ENCODE measurements at regions not wholly inside any gene's neighbourhood (a gene's known extent, or its start where the extent isn't known, plus 50 kb on each side); places are given as distances from the start of the nearest gene placed in this dataset.
A peak's percentile ranks its signal among the peaks of the same experiment; 100 is the strongest.

DNA sequence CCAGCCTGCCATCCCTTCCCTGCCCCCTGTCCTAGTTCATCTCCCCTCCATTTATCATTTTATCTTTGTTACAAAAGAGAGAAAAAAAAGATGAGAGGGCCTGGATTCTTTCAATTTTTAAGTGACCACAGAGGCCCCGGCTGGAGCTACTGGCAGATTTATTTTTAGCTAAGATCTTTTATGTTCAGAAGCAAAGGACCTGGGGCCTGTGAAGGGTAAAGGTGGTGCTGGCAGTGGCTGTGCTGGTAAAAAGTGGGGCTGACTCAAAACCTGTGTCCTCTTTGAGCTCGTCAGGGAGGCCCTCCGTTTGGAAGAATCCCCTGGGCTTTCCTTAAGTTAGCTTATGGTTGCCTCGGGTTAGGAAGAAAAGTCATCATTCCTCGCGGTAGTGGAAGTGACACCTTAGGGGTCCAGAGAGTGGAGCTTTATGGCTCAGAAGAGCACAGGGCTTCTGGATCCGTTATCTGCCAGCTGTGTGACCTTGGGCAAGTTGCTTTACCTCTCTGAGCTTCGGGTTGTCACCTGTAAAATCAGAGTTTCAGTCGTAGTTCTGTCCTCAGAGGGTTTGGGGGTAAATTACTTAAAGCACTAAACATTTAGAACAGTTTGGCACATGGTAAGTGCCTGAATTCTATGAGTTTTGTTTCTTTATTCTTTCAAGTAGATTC is 923.8 kb upstream of the EEF2KMT start:
- no peaks in the 10 kb centered on the region for H3K36me3 ChIP-seq
- no peaks in the 10 kb centered on the region for H3K4me1 ChIP-seq
- intact Hi-C loops (cut with DNase I; ENCODE audit: low total_unique reads) = no loop called here
- H3K4me3 ChIP-seq = no peak overlapping the region
- peaks cover 0 to 52% (median 28%) of the 10 kb centered on the region in 7 donors for H3K27me3 ChIP-seq (replicated peaks in 1 of 7)
- peaks cover 0 to 4% (median 0%) of the 10 kb centered on the region in 8 donors for H3K9me3 ChIP-seq
- H3K27ac ChIP-seq = no peak overlapping the region
- WGBS, 5 donors = 56 to 63% (median 59%) methylated on average over 9 of the region's 9 CpGs
- no peak for DNase-seq
- TF ChIP-seq POLR2A (IDR thresholded peaks at IDR 0.05) = no peak
- TF ChIP-seq, protein P1, sequence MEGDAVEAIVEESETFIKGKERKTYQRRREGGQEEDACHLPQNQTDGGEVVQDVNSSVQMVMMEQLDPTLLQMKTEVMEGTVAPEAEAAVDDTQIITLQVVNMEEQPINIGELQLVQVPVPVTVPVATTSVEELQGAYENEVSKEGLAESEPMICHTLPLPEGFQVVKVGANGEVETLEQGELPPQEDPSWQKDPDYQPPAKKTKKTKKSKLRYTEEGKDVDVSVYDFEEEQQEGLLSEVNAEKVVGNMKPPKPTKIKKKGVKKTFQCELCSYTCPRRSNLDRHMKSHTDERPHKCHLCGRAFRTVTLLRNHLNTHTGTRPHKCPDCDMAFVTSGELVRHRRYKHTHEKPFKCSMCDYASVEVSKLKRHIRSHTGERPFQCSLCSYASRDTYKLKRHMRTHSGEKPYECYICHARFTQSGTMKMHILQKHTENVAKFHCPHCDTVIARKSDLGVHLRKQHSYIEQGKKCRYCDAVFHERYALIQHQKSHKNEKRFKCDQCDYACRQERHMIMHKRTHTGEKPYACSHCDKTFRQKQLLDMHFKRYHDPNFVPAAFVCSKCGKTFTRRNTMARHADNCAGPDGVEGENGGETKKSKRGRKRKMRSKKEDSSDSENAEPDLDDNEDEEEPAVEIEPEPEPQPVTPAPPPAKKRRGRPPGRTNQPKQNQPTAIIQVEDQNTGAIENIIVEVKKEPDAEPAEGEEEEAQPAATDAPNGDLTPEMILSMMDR (IDR thresholded peaks at IDR 0.05 in 8 of 11, conservative IDR thresholded peaks at IDR 0.05 in 3 of 11) = no peak
- TF ChIP-seq POLR2AphosphoS5 (IDR thresholded peaks at IDR 0.05) = no peak

DNA sequence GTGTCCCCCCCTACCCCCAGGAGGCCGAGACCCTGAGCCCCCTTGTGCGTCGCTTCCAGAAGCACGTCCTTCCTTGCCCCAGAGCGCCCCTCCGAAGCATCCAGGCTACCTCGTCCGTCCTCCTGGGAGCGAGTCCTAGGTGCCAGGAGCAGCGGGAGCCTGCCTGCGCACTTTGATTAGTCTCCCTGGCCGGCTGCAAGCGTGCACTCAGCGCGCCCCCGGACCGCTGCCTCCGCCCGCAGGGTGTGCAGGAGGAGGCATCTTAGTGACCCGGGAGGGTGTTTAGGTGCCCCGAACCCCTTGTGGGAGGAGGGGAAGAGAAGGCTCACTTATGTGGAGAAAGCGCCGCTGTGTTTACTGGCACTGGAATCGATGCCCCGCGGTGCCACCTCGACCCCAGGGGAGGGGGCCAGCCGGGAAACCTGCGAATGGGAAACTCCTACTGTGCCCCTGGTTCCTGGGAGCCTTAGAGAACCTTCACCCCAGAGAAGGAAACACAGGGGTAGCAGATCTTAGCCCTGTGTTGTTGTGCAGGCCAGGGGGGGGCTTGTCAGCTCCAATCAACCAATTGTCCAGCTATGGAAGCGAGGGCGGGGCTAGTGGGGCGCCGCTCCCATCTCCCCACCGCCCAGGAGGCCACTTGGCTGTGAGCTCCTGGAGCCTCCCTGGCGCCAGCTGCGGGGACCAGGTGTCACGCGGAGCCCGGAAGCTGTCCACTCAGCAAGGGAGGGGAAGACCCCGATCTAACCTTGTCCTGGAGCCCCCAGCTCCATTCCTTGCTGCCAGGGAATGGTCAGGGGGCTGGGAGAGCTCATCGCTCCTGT is 922.8 kb upstream of the EEF2KMT start:
- 11 to 18% (median 12%) methylated on average over 30 to 41 of the region's 41 CpGs for WGBS, 5 donors
- Histone ChIP-seq H3K9me3 (peaks cover 0 to 15% (median 3%) of the 10 kb centered on the region in 8 donors), H3K27ac (no peak overlapping the region), H3K4me1 (no peaks in the 10 kb centered on the region), H3K27me3 (replicated peaks in 1 of 7) (peaks cover 0 to 52% (median 28%) of the 10 kb centered on the region in 7 donors), H3K36me3 (no peaks in the 10 kb centered on the region), H3K4me3 (no peak overlapping the region)
- DNase-seq = peak; percentile 69
- TF ChIP-seq, protein P1 (IDR thresholded peaks at IDR 0.05 in 8 of 11, conservative IDR thresholded peaks at IDR 0.05 in 3 of 11) = no peak
- no peak for TF ChIP-seq POLR2A (IDR thresholded peaks at IDR 0.05)
- TF ChIP-seq POLR2AphosphoS5 (IDR thresholded peaks at IDR 0.05) = no peak
- intact Hi-C loops (cut with DNase I; ENCODE audit: low total_unique reads) = no loop called here

DNA sequence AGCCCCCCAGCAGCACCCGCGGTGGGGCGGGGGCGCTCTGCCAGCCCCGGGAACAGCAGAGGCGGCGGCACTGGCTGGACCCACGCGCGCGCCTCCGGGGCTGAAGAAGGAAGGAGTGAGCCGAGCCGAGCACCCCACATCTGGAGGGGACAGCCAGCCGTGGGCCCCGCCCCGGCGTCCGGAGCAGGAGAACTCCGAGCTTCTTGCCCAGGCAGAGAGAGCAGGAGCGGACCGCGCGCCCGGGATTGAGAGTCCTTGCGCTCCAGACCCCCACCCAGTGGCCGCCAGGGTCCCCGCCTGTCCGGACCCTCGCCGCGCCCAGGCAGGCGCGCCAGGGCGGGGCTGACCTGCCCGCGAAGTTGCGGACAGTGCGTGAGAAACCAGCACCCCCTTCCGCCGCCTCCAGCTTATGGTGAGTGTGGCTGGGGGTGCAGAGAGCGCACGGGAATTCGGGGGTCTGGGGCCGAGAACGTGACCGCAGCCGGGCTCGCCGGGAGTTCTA is 921.9 kb upstream of the EEF2KMT start:
- intact Hi-C loops (cut with DNase I; ENCODE audit: low total_unique reads) = no loop called here
- TF ChIP-seq, protein P1 (IDR thresholded peaks at IDR 0.05 in 8 of 11, conservative IDR thresholded peaks at IDR 0.05 in 3 of 11) = no peak
- TF ChIP-seq POLR2A (IDR thresholded peaks at IDR 0.05) = no peak
- no peak for TF ChIP-seq POLR2AphosphoS5 (IDR thresholded peaks at IDR 0.05)
- peaks cover 0 to 52% (median 28%) of the 10 kb centered on the region in 7 donors for H3K27me3 ChIP-seq (replicated peaks in 1 of 7)
- no peak overlapping the region for H3K4me3 ChIP-seq
- peaks cover 0 to 23% (median 9%) of the 10 kb centered on the region in 8 donors for H3K9me3 ChIP-seq
- no peak for DNase-seq
- H3K4me1 ChIP-seq = no peaks in the 10 kb centered on the region
- H3K36me3 ChIP-seq = no peaks in the 10 kb centered on the region
- 5 to 11% (median 5%) methylated on average over 8 to 50 of the region's 50 CpGs for WGBS, 5 donors
- H3K27ac ChIP-seq = no peak overlapping the region
